Lung (tissue), 11 donors: ENCODE measurements at regions not wholly inside any gene's neighbourhood (a gene's known extent, or its start where the extent isn't known, plus 50 kb on each side); places are given as distances from the start of the nearest gene placed in this dataset.

Experiments used
- ATAC-seq: fragments of 200-7000 bp; cut with Tn5 transposase; one replicate; pipeline ENCODE4 v1.9.1; 2020; ENCODE audit warnings: moderate number of reproducible peaks; ENCODE audit not compliant: insufficient read depth, low FRiP score
- DNase-seq, 3 donors: peaks; one replicate each; pipeline ENCODE4 v3.0.0-alpha.2; 2013 to 2017
- H3K27ac ChIP-seq, 2 donors: one replicate each; pipeline ENCODE4 v1.5.1; 2013; ENCODE audit warnings: mild to moderate bottlenecking in 2 of 2, moderate library complexity in 2 of 2, control low read depth in 1 of 2, inconsistent platforms in 1 of 2, low read depth in 1 of 2, low read length in 1 of 2
- H3K27me3 ChIP-seq, 3 donors: one replicate each; pipeline ENCODE4 v1.5.1; 2013; ENCODE audit warnings: low read length in 2 of 3; ENCODE audit not compliant: control insufficient read depth in 3 of 3, insufficient read depth in 3 of 3
- H3K36me3 ChIP-seq, 4 donors: one replicate each; pipeline ENCODE4 v1.5.1; 2013; ENCODE audit warnings: low read length in 4 of 4, mild to moderate bottlenecking in 1 of 4, moderate library complexity in 1 of 4; ENCODE audit not compliant: control insufficient read depth in 4 of 4, insufficient read depth in 4 of 4
- H3K4me1 ChIP-seq, 5 donors: one replicate each; pipeline ENCODE4 v1.5.1; 2013; ENCODE audit warnings: low read length in 5 of 5, mild to moderate bottlenecking in 2 of 5, moderate library complexity in 1 of 5; ENCODE audit not compliant: control insufficient read depth in 5 of 5, insufficient read depth in 5 of 5
- H3K4me3 ChIP-seq: one replicate; pipeline ENCODE4 v1.5.1; 2013; ENCODE audit warnings: mild to moderate bottlenecking, control low read depth, moderate library complexity
- H3K9ac ChIP-seq, 2 donors: one replicate each; pipeline ENCODE4 v1.5.1; 2013; ENCODE audit warnings: low read length in 2 of 2, control low read depth in 1 of 2; ENCODE audit not compliant: insufficient read depth in 1 of 2
- H3K9me3 ChIP-seq, 4 donors: one replicate each; pipeline ENCODE4 v1.5.1; 2013; ENCODE audit warnings: low read length in 3 of 4, mild to moderate bottlenecking in 1 of 4, moderate library complexity in 1 of 4; ENCODE audit not compliant: control insufficient read depth in 4 of 4, insufficient read depth in 3 of 4
- WGBS, 2 donors: extraction: QIAGEN DNeasy Blood & Tissue Kit; methylation state at CpG; one replicate each; pipeline ENCODE4 v1.1.7; 2013; 5-methylcytosine and 5-hydroxymethylcytosine counted together
- TF ChIP-seq, protein P1 (sequence below): IDR thresholded peaks from 2 replicates; pipeline ENCODE4 v1.5.1; 2012; ENCODE audit warnings: mild to moderate bottlenecking; ENCODE audit errors: control extremely low read depth, extremely low read depth
- donor health status: control.
- donor health status: control.
- donor health status: Bipolar disorder and iron deficiency.
- donor health status: healthy.
- donor health status: DM: yes; HTN: yes; CAD: no.

DNA sequence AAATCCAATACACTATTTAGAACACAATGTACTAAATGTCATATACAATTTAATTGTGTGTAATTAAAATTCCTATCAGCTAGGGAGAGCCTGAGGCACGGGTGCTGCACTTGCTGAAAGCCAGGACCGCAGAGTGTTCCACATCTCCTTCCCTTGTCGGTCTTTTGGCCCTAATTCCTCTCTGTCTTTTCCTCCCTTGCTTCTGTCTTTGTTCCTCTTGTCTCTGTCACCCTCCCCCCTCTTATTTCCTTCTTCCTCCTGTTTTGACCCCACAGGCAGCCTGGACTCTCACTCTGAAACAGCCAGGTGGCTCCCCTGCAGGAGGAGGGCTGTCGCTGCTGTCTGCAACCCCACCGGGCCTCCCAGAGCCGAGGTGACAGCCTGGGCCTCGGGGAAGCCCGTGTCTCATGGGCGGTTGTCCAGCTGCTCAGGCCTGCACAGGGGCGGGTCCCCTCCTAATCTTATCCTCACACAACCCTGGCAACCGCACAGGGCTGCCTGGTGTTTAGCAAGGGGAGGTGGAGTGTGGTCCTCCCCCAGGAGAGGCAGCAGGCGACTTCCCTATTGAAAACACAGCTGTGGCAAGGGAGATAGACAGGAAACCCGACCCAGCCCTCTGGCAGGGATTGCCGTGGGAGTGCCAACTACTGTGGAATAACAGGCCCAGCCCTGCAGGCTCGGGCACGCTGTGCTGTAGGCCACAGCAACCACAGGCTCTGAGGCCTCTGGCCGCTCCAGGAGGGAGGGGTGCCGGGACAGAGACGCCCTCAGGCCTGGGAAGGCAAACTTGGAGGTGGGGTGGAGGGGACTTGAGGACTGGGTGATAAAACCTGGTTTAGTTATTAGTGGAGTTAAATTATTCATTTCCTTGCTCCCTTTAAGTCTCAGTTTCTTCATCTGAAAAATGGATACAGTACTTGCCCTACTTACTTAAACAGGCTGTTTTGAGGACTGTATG is 68.8 kb upstream of the WDR26 start:
- peak; percentile 83 for ATAC-seq
- H3K36me3 ChIP-seq: no peaks in the 10 kb centered on the region
- TF ChIP-seq, protein P1, sequence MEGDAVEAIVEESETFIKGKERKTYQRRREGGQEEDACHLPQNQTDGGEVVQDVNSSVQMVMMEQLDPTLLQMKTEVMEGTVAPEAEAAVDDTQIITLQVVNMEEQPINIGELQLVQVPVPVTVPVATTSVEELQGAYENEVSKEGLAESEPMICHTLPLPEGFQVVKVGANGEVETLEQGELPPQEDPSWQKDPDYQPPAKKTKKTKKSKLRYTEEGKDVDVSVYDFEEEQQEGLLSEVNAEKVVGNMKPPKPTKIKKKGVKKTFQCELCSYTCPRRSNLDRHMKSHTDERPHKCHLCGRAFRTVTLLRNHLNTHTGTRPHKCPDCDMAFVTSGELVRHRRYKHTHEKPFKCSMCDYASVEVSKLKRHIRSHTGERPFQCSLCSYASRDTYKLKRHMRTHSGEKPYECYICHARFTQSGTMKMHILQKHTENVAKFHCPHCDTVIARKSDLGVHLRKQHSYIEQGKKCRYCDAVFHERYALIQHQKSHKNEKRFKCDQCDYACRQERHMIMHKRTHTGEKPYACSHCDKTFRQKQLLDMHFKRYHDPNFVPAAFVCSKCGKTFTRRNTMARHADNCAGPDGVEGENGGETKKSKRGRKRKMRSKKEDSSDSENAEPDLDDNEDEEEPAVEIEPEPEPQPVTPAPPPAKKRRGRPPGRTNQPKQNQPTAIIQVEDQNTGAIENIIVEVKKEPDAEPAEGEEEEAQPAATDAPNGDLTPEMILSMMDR: no peak
- H3K9ac ChIP-seq: no peak overlapping the region
- peak; percentile 80 to 84 (median 82) for DNase-seq
- H3K27me3 ChIP-seq: no peaks in the 10 kb centered on the region
- WGBS, 2 donors: 2 to 4% methylated on average over 19 of the region's 19 CpGs
- no peaks in the 10 kb centered on the region for H3K9me3 ChIP-seq
- peaks cover 8 to 23% (median 16%) of the 10 kb centered on the region in 5 donors for H3K4me1 ChIP-seq
- H3K4me3 ChIP-seq: no peak overlapping the region
- H3K27ac ChIP-seq: peak overlapping the region; percentile 58 to 80

DNA sequence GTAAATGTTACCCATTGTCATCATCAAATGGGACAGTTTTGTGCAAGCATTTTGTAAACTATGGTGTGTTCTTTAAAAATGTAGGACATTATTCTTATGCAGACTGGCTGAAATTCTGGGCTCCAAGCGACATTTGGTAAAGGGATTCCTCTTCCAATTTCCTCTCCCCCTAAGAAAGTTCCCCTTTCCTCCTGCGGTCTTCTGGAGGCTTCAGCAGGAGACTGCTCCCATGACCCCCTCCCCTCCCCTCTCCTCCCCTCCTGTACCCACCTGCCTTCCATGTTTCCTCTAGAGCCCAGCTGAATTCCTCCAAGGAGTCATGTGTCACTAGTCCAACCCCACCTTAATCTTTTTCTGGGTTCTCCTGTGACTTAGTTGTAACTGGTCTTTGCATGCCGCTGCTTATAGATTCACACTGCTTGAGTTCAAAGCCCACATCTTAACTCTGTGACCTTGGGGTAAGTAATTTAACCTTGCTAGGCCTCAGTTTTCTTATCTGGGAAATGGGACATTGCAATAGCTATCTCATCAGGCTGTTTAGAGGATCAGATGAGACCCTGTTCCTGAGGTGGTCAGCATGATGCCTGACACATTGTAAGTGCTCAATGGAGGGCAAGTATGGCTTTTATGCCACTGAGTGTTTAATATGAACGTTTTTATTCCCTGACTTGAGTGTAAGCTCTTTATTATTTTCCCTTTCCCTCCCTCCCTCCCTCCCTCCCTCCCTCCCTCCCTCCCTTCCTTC is 69.9 kb upstream of the WDR26 start:
- Histone ChIP-seq H3K4me3 (no peak overlapping the region), H3K9me3 (no peaks in the 10 kb centered on the region), H3K36me3 (no peaks in the 10 kb centered on the region), H3K27ac (peak overlapping the region in 1 of 2 donors; percentile 17), H3K4me1 (peaks cover 8 to 21% (median 16%) of the 10 kb centered on the region in 5 donors), H3K27me3 (no peaks in the 10 kb centered on the region), H3K9ac (no peak overlapping the region)
- WGBS, 2 donors: 47 to 61% methylated on average over 4 of the region's 4 CpGs
- no peak for ATAC-seq
- TF ChIP-seq, protein P1: no peak
- DNase-seq: no peak

DNA sequence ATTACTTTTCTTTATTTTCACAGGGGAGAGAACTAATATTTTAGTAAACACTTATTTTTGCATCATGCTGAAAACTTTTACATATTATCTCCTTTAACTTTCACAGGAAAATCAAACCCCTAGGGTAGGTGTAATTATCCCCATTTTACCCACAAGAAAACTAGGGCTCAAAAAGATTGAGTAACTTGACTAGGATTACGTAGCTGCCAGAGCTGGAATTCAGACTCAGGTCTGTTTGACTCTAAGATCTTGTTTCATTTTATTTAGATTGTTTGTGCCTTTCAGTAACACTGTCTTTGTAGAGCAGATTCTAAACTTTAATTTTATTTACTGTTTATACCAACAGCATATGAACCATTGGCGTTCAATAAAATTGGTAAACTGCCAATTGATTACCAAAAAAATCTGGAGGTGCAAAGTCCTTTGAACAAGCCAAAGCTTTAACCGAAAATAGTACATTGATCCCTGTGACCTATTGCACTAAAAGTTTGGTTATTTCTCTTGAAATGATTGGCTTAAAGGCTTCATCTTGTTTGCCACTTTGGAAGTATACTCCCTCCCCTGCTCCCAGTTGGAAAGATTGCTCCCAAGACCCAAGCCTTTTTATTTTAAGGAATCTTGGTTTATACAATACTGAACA is 71.0 kb upstream of the WDR26 start:
- Histone ChIP-seq H3K4me3 (no peak overlapping the region), H3K36me3 (no peaks in the 10 kb centered on the region), H3K4me1 (peaks cover 8 to 21% (median 16%) of the 10 kb centered on the region in 5 donors), H3K9me3 (no peaks in the 10 kb centered on the region), H3K9ac (no peak overlapping the region), H3K27ac (no peak overlapping the region), H3K27me3 (no peaks in the 10 kb centered on the region)
- ATAC-seq (no peak), DNase-seq (no peak)
- TF ChIP-seq, protein P1: no peak
- 76 to 80% methylated on average over 3 of the region's 3 CpGs for WGBS, 2 donors
